HFF-Myc (cell line): ENCODE measurements at regions not wholly inside any gene's neighbourhood (a gene's known extent, or its start where the extent isn't known, plus 50 kb on each side); places are given as distances from the start of the nearest gene placed in this dataset.
"Not testable (repeated sequence)": the region's sequence is repeated elsewhere in the genome, so short reads cannot be mapped to it uniquely, and the experiment has no call there.

Experiments used
- DNase-seq: peaks from one replicate; pipeline ENCODE4 v3.0.0-alpha.2; 2011; ENCODE audit warnings: low read depth; ENCODE audit errors: extremely low read depth
- H3K4me3 ChIP-seq: replicated peaks from 2 replicates; pipeline ENCODE4 v1.5.1; 2011; ENCODE audit warnings: low read depth, mild to moderate bottlenecking, control low read depth, low read length
- CTCF ChIP-seq: IDR thresholded peaks from 2 replicates; pipeline ENCODE4 v1.5.1; 2012; ENCODE audit warnings: mild to moderate bottlenecking, low read depth, low read length, control low read depth; ENCODE audit errors: missing control alignments

- no peak overlapping the region for H3K4me3 ChIP-seq
- no peak for DNase-seq
- no peak for TF ChIP-seq CTCF
Measured at GRCh38 chr6:80434691-80435350, 328.4 kb downstream of the BCKDHB start.

GRCh38 chr6:80433673-80434025 is 327.2 kb downstream of the BCKDHB start:
- no peak overlapping the region for H3K4me3 ChIP-seq
- TF ChIP-seq CTCF = no peak
- DNase-seq = no peak

- TF ChIP-seq CTCF = no peak
- DNase-seq = no peak
- H3K4me3 ChIP-seq = no peak overlapping the region
Measured at GRCh38 chr6:80433010-80433672, 326.7 kb downstream of the BCKDHB start.

- peak; percentile 67 for DNase-seq
- H3K4me3 ChIP-seq = no peak overlapping the region
- TF ChIP-seq CTCF = no peak
Measured at GRCh38 chr6:80425089-80425823, 318.8 kb downstream of the BCKDHB start.

- H3K4me3 ChIP-seq = no peak overlapping the region
- no peak for TF ChIP-seq CTCF
- no peak for DNase-seq
Measured at GRCh38 chr6:80411486-80411885, 305.0 kb downstream of the BCKDHB start.

GRCh38 chr6:80407976-80408375 is 301.5 kb downstream of the BCKDHB start:
- not testable (repeated sequence) for DNase-seq

GRCh38 chr6:80404889-80405288 is 298.4 kb downstream of the BCKDHB start:
- H3K4me3 ChIP-seq = no peak overlapping the region
- TF ChIP-seq CTCF = no peak
- no peak for DNase-seq

More at GRCh38 chr6:80407976-80408375, 301.5 kb downstream of the BCKDHB start:
- not testable (repeated sequence) for H3K4me3 ChIP-seq
